ENCODE measurements at regions not wholly inside any gene's neighbourhood (a gene's known extent, or its start where the extent isn't known, plus 50 kb on each side); places are given as distances from the start of the nearest gene placed in this dataset.

GRCh38 chr3:127124120-127124519, 68.8 kb upstream of the PRR23E start:
- H3K4me3 ChIP-seq (ENCODE audit: low read depth, low read length): no peak overlapping the region
- peak; percentile 2 for DNase-seq (ENCODE audit: low read depth)
- in situ Hi-C loops (cut with HindIII; ENCODE audit: low sequenced_read_pairs): no loop called here
- peak; percentile 29 for TF ChIP-seq CTCF (IDR thresholded peaks at IDR 0.05; ENCODE audit: low read depth, low read length, missing control alignments)

GRCh38 chr3:127131424-127132170, 61.3 kb upstream of the PRR23E start:
- H3K4me3 ChIP-seq (ENCODE audit: low read depth, low read length): no peak overlapping the region
- in situ Hi-C loops (cut with HindIII; ENCODE audit: low sequenced_read_pairs): no loop called here
- no peak for TF ChIP-seq CTCF (IDR thresholded peaks at IDR 0.05; ENCODE audit: low read depth, low read length, missing control alignments)
- no peak for DNase-seq (ENCODE audit: low read depth)

GRCh38 chr3:127132876-127133275, 60.1 kb upstream of the PRR23E start:
- no peak for TF ChIP-seq CTCF (IDR thresholded peaks at IDR 0.05; ENCODE audit: low read depth, low read length, missing control alignments)
- no peak overlapping the region for H3K4me3 ChIP-seq (ENCODE audit: low read depth, low read length)
- in situ Hi-C loops (cut with HindIII; ENCODE audit: low sequenced_read_pairs): no loop called here
- no peak for DNase-seq (ENCODE audit: low read depth)

GRCh38 chr3:127133971-127134370, 59.0 kb upstream of the PRR23E start:
- no peak overlapping the region for H3K4me3 ChIP-seq (ENCODE audit: low read depth, low read length)
- no peak for TF ChIP-seq CTCF (IDR thresholded peaks at IDR 0.05; ENCODE audit: low read depth, low read length, missing control alignments)
- in situ Hi-C loops (cut with HindIII; ENCODE audit: low sequenced_read_pairs): no loop called here
- no peak for DNase-seq (ENCODE audit: low read depth)

- TF ChIP-seq CTCF (IDR thresholded peaks at IDR 0.05; ENCODE audit: low read depth, low read length, missing control alignments): no peak
- no peak for DNase-seq (ENCODE audit: low read depth)
- no peak overlapping the region for H3K4me3 ChIP-seq (ENCODE audit: low read depth, low read length)
- in situ Hi-C loops (cut with HindIII; ENCODE audit: low sequenced_read_pairs): no loop called here
These were observed 58.5 kb upstream of the PRR23E start for GRCh38 chr3:127134466-127134865.

- in situ Hi-C loops (cut with HindIII; ENCODE audit: low sequenced_read_pairs): no loop called here
- TF ChIP-seq CTCF (IDR thresholded peaks at IDR 0.05; ENCODE audit: low read depth, low read length, missing control alignments): no peak
- H3K4me3 ChIP-seq (ENCODE audit: low read depth, low read length): no peak overlapping the region
- no peak for DNase-seq (ENCODE audit: low read depth)
These were observed 58.1 kb upstream of the PRR23E start for GRCh38 chr3:127134887-127135240.

Measured in astrocyte of the cerebellum (primary cell).